GM12878 (cell line): ENCODE measurements at regions not wholly inside any gene's neighbourhood (a gene's known extent, or its start where the extent isn't known, plus 50 kb on each side); places are given as distances from the start of the nearest gene placed in this dataset.

Experiments used
- ATAC-seq: fragments of 200-7000 bp; cut with Tn5 transposase; 3 replicates; pipeline ENCODE4 v1.9.1; 2020; ENCODE audit warnings: mild to moderate bottlenecking, moderate library complexity
- BruUV-seq: library from RNA; stranded (reverse); fragments of 400-500 nt; replicated peaks from 2 replicates; lab custom pipeline; 2021; lab: Mats Ljungman, UMichigan
- CTCF ChIA-PET: fragments of 300-600 bp; sonication (Branson Sonifier 250); formaldehyde crosslinking; extraction: SDS; loops from one replicate; lab custom pipeline; 2021; ENCODE audit warnings: inconsistent platforms; lab: Yijun Ruan, JAX
- POLR2A ChIA-PET: fragments of 350-600 bp; formaldehyde crosslinking; extraction: SDS; loops from one replicate; lab custom pipeline; 2021; ENCODE audit warnings: inconsistent platforms; lab: Charles Lee
- RAD21 ChIA-PET: fragments of 300-600 bp; sonication (Branson Sonifier 250); formaldehyde crosslinking; loops from one replicate; lab custom pipeline; 2023; ENCODE audit warnings: antibody characterized with exemption; ENCODE audit not compliant: unreplicated experiment; lab: Charles Lee
- SMC1A ChIA-PET: fragments of 300-600 bp; sonication (Branson Sonifier 250); formaldehyde crosslinking; loops from one replicate; lab custom pipeline; 2023; ENCODE audit not compliant: unreplicated experiment, uncharacterized antibody; lab: Charles Lee
- DNase-seq: peaks from one replicate; pipeline ENCODE4 v3.0.0-alpha.2; 2011; ENCODE audit warnings: low read depth, low spot score
- FAIRE-seq: peaks from 3 replicates; lab custom pipeline; 2011; peaks lifted over from hg19 to GRCh38; lab: Jason Lieb, UNC
- H2AFZ ChIP-seq: 2 replicates; pipeline ENCODE4 v1.6.0; 2011; ENCODE audit warnings: low read depth, low read length, control low read depth; ENCODE audit not compliant: control insufficient read depth
- H3K27ac ChIP-seq: 2 replicates; pipeline ENCODE4 v1.5.1; 2011; ENCODE audit warnings: control low read depth; ENCODE audit not compliant: control insufficient read depth, insufficient read depth
- H3K27me3 ChIP-seq, 2 experiments: replicated peaks in 1 of 2; 2 replicates each; pipeline versions ENCODE4 v1.6.0 to v1.6.1; 2011; ENCODE audit warnings: low read length in 1 of 2; ENCODE audit not compliant: control insufficient read depth in 2 of 2, insufficient read depth in 2 of 2
- H3K36me3 ChIP-seq, 2 experiments: 2 replicates each; pipeline ENCODE4 v1.5.1; 2011; ENCODE audit warnings: low read length in 1 of 2; ENCODE audit not compliant: control insufficient read depth in 2 of 2, insufficient read depth in 2 of 2
- H3K4me1 ChIP-seq: 2 replicates; pipeline ENCODE4 v1.6.1; 2011; ENCODE audit warnings: mild to moderate bottlenecking, low read length, moderate library complexity, mixed read lengths; ENCODE audit not compliant: control insufficient read depth, insufficient read depth
- H3K4me2 ChIP-seq: 2 replicates; pipeline ENCODE4 v1.6.0; 2011; ENCODE audit warnings: control low read depth; ENCODE audit not compliant: control insufficient read depth, insufficient read depth
- H3K4me3 ChIP-seq: fragments of 200-600 bp; sonication (generic); 2 replicates; pipeline ENCODE4 v1.5.1; 2016
- H3K79me2 ChIP-seq: 2 replicates; pipeline ENCODE4 v1.6.0; 2011; ENCODE audit warnings: low read length; ENCODE audit not compliant: control insufficient read depth, insufficient read depth
- H3K9ac ChIP-seq: 2 replicates; pipeline ENCODE4 v1.8.0; 2011; ENCODE audit warnings: low read length, control low read depth, mixed read lengths; ENCODE audit not compliant: control insufficient read depth, insufficient read depth
- H3K9me3 ChIP-seq: replicated peaks from 3 replicates; pipeline ENCODE4 v1.5.1; 2011; ENCODE audit warnings: mild to moderate bottlenecking, low read length; ENCODE audit not compliant: control insufficient read depth, insufficient read depth
- H4K20me1 ChIP-seq: 2 replicates; pipeline ENCODE4 v1.6.0; 2011; ENCODE audit not compliant: control insufficient read depth, insufficient read depth
- JUNB ChIP-seq: IDR thresholded peaks from 2 replicates; pipeline ENCODE4 v1.6.1; 2016; ENCODE audit warnings: antibody characterized with exemption, mild to moderate bottlenecking
- KLF5 ChIP-seq: fragments of 450-650 bp; IDR thresholded peaks from 2 replicates; pipeline ENCODE4 v1.6.1; 2014; ENCODE audit warnings: mild to moderate bottlenecking; ENCODE audit not compliant: partially characterized antibody
- NBN ChIP-seq: fragments of 450-650 bp; IDR thresholded peaks from 2 replicates; pipeline ENCODE4 v1.6.1; 2016
- NFYA ChIP-seq: IDR thresholded peaks from 2 replicates; pipeline ENCODE4 v1.6.1; 2011; ENCODE audit warnings: low read depth, mild to moderate bottlenecking, low read length, improper control_type of control experiment, borderline replicate concordance
- SP1 ChIP-seq: IDR thresholded peaks from one replicate; pipeline ENCODE4 v1.6.1; 2011; ENCODE audit warnings: low read depth, low read length
- TBL1XR1 ChIP-seq: IDR thresholded peaks from 2 replicates; pipeline ENCODE4 v1.6.1; 2012; ENCODE audit warnings: low read depth, low read length, improper control_type of control experiment
- ZBTB4 ChIP-seq: fragments of 450-650 bp; formaldehyde crosslinking; IDR thresholded peaks from 2 replicates; pipeline ENCODE4 v1.4.0; 2022; ENCODE audit warnings: mild to moderate bottlenecking, moderate library complexity
- WGBS: methylation state at CpG from one replicate; pipeline ENCODE4 v1.1.6; 2016; ENCODE audit warnings: low lambda C conversion rate; ENCODE audit not compliant: insufficient replicate concordance, insufficient coverage; ENCODE audit errors: missing lambda C conversion rate; 5-methylcytosine and 5-hydroxymethylcytosine counted together
- in situ Hi-C: fragments of 300-500 bp; cut with MboI; formaldehyde crosslinking; loops from 9 replicates; pipeline ENCODE4 v1.14.3; 2018; ENCODE audit warnings: mixed read lengths
- intact Hi-C: fragments of 100-400 bp; cut with micrococcal nuclease; formaldehyde crosslinking; loops from one replicate; pipeline ENCODE4 v1.14.2; 2022; ENCODE audit not compliant: unreplicated experiment
- TF ChIP-seq, protein P1 (sequence below): fragments of 450-650 bp; IDR thresholded peaks from 2 replicates; pipeline ENCODE4 v1.6.1; 2017; ENCODE audit warnings: antibody characterized with exemption, mild to moderate bottlenecking, moderate library complexity

GRCh38 chr7:132638000-132638399, 61.7 kb upstream of the PLXNA4 start (continued):
- TF ChIP-seq ZBTB4 (CRISPR knock-in tag) (no peak), NBN (no peak), JUNB (no peak)
- TF ChIP-seq, all 136 proteins: peak for 0

DNA sequence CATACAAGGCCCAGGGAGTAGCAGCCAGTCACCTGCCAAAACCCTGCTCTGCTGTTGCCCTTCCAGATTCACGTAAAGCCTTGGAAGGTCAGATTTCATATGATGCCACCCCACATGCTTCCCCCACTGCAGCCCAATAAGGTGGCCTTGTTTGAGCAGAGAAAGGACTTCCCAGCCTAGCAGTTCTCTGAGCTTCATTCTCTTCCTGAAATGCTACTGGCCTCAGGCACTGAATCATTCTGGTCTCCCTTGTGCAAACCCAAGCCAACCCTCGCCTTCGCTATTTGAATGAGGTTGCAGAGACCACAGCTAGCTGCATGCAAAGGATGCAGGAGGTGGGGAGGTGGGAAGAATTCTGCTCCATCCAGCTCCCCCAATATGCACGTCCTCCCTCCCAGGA, 60.3 kb upstream of the PLXNA4 start:
- H3K27ac ChIP-seq, result no peak overlapping the region
- POLR2A ChIA-PET, result no interaction called here
- intact Hi-C loops, result no loop called here
- ATAC-seq, result no peak
- CTCF ChIA-PET, result no interaction called here
- no peak overlapping the region for H3K4me2 ChIP-seq
- H3K9me3 ChIP-seq, result no peaks in the 10 kb centered on the region
- no peaks in the 10 kb centered on the region for H3K4me1 ChIP-seq
- no peaks in the 10 kb centered on the region for H3K27me3 ChIP-seq
- no TSS peak for BruUV-seq
- no peak for FAIRE-seq
- no peaks in the 10 kb centered on the region for H4K20me1 ChIP-seq
- TF ChIP-seq NFYA (no peak), TBL1XR1 (no peak), KLF5 (no peak), SP1 (no peak)
- TF ChIP-seq, protein P1, sequence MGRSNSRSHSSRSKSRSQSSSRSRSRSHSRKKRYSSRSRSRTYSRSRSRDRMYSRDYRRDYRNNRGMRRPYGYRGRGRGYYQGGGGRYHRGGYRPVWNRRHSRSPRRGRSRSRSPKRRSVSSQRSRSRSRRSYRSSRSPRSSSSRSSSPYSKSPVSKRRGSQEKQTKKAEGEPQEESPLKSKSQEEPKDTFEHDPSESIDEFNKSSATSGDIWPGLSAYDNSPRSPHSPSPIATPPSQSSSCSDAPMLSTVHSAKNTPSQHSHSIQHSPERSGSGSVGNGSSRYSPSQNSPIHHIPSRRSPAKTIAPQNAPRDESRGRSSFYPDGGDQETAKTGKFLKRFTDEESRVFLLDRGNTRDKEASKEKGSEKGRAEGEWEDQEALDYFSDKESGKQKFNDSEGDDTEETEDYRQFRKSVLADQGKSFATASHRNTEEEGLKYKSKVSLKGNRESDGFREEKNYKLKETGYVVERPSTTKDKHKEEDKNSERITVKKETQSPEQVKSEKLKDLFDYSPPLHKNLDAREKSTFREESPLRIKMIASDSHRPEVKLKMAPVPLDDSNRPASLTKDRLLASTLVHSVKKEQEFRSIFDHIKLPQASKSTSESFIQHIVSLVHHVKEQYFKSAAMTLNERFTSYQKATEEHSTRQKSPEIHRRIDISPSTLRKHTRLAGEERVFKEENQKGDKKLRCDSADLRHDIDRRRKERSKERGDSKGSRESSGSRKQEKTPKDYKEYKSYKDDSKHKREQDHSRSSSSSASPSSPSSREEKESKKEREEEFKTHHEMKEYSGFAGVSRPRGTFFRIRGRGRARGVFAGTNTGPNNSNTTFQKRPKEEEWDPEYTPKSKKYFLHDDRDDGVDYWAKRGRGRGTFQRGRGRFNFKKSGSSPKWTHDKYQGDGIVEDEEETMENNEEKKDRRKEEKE, result no peak
- TF ChIP-seq, all 136 proteins: peak for 0
- no peak overlapping the region for H2AFZ ChIP-seq
- SMC1A ChIA-PET, result no interaction called here
- RAD21 ChIA-PET, result no interaction called here
- H3K4me3 ChIP-seq, result no peak overlapping the region
- in situ Hi-C loops, result no loop called here
- 15% methylated on average over 4 of the region's 4 CpGs for WGBS
- H3K36me3 ChIP-seq, result no peaks in the 10 kb centered on the region
- no peak overlapping the region for H3K9ac ChIP-seq
- H3K79me2 ChIP-seq, result no peaks in the 10 kb centered on the region
- DNase-seq, result no peak
